Lung microvascular endothelial cell (primary cell): ENCODE measurements at regions not wholly inside any gene's neighbourhood (a gene's known extent, or its start where the extent isn't known, plus 50 kb on each side); places are given as distances from the start of the nearest gene placed in this dataset.
A peak's percentile ranks its signal among the peaks of the same experiment; 100 is the strongest.
"Not testable (repeated sequence)": the region's sequence is repeated elsewhere in the genome, so short reads cannot be mapped to it uniquely, and the experiment has no call there.

Experiments
- DNase-seq, 2 donors: peaks; one replicate each; pipeline versions ENCODE4 v3.0.0 to v3.0.0-alpha.2; 2010; ENCODE audit warnings: low read depth in 2 of 2

DNA sequence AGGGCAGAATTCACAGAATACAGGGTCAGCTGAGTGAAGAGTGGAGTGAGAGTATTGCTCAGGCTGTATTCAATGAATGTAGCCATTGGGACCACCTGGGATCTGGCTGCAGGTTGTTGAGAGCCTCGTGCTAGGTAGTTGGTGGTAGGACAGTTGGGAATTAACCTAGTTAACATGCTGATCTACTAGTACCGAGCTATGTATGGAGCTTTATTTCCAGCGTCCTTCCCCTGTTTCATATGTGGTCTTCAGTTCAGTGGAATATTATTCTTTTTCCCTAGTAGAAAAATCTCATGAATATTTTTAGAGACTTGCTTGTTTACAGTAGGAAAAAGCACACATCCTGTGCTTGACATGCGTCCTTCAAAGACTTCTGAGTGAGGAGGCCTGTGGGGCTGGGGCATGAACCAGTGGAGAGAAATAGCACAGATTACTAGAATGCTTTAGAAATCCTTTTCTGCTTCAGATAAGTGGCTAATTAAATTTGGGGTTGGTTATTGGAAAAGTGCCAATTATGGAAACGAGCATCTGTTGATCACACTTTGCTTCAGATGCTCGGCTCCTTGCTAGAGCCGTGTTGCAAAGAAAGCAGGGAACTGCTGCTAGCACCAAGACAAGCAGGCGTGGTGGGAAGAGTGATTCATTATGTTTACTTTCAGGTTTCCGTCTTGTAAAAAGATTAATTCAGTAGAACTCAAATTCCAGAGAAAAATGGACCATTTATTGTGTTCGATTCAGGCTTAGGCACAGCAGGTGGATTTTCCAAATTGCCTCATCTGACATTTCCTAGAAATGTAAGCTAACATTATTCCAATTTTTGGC lies 53.6 kb downstream of the ARF6 start:
- peak; percentile 20 to 90 for DNase-seq

GRCh38 chr14:49947506-49947905 lies 54.6 kb downstream of the ARF6 start:
- no peak for DNase-seq

- DNase-seq = peak in 1 of 2 donors; percentile 15
These were observed 57.7 kb downstream of the ARF6 start for GRCh38 chr14:49950275-49951228.

GRCh38 chr14:49951229-49951607 lies 58.3 kb downstream of the ARF6 start:
- no peak for DNase-seq

DNA sequence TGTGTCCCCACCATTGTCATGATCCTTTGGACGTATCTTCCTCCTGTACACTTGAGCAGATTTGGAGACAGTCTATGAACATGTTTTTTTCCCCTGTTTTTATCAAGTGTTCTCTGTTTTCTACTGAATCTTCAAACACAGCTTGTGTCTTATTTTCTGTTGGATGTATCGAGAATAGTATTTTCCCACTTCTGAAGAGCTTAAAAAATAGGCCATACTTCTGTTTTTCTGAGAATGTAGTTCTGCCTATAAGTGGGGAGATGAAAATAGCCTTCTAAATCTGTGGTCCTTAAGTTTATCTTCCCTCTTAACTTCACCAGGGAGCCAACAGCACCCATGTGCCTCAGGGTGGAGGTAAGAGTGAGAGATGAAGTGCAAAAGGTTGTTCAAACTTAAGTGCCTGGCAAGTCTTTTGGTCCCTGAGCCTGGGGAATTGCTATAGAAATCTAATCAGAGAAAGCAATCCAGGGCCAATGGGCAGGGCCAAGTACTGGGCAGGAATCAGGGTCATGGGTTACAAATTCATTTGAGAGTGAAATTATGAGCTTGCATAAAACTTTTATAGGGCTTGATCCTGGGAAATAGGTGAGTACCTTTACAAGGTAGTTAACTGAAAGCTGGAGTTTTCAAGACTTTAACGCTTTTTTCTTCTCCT lies 58.9 kb downstream of the ARF6 start:
- no peak for DNase-seq

- DNase-seq = no peak
These were observed 60.3 kb downstream of the ARF6 start for GRCh38 chr14:49953196-49953595.

GRCh38 chr14:49954171-49954631 lies 61.3 kb downstream of the ARF6 start:
- no peak for DNase-seq

DNA sequence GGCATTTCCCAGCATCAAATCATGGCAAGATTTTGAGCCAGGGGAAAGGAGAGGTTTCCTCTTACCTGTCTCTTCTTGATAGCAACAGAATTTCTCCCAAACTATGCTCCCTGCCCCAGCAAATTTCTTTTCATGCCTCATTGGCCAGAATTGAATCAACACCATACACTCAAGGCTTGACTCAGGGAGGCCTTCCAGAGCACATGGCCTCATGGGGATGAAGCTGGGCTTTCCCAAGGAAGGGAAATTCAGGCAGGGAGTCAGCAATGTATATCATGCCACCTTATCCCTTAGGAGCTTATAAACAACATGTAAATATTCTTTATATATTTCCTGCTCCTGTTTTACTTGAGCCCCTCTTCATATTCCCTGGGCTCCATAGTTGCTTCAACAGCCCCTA lies 62.1 kb downstream of the ARF6 start:
- no peak for DNase-seq

DNA sequence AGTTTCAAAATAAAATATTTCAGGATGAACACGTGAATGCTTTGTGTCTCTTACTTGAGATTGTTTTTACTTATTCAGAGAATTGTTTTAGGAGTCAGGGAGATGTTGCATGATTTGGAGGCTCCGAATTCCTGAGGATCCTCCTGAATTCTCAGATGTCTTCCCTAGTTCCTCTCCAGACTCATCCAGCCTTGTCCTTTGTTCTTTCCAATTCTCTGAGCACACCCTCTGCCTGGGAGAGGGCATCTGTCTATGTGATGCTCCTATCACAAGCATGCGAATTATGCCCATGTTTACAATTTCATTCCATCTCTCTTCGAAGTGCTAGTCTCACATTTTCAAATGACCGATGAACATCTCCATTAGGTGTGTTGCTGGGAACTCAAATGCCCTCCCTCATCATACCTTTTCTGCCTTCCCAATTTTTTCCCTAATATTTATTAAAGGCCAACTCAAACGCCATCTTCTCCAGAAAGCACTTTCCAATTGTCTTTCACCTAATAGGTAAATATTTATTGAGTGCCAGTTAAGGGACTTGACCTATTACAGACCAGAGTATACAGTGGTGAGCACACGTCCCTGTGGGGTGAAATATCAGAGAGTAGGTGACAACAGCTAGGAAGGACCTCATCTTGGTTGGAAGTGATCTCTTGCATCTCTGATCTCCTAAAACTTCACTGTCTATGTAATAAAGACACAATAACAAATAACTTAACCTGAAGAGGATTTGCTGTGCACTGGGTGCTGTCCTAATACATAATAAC lies 64.4 kb downstream of the ARF6 start:
- no peak for DNase-seq

DNA sequence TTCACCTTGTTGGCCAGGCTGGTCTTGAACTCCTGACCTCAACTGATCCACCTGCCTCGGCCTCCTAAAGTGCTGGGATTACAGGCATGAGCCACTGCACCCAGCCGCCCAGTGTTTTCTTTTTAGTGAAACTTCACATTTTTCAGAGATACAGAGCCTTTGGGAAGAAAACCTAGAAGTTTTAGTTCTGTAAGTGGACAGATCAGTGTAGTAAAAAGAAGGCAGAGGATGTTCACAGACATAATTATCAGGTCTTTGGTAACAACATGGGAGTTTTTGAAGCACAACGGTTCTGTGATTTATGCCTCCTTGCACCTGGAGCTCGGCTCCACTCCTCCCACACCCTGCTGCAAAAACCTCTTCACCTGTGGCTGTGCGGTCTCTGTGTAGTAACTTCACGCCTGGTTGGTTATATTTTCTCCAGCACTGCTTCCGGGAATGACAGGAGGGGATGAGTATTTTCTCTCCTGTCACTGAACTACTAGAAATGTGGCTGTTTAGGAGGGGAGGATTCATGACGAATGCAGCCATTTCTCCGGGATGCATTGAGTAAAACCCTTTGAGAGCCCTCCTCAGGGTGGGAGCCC lies 67.0 kb downstream of the ARF6 start:
- DNase-seq = no peak

GRCh38 chr14:49960453-49960852 lies 67.6 kb downstream of the ARF6 start:
- DNase-seq = no peak

GRCh38 chr14:49961270-49962222 lies 68.7 kb downstream of the ARF6 start:
- DNase-seq = no peak

- DNase-seq = no peak
These were observed 69.7 kb downstream of the ARF6 start for GRCh38 chr14:49962621-49963020.

- DNase-seq = not testable (repeated sequence)
These were observed 72.3 kb downstream of the ARF6 start for GRCh38 chr14:49965068-49965651.

GRCh38 chr14:49966304-49966809 lies 73.5 kb downstream of the ARF6 start:
- no peak for DNase-seq

DNA sequence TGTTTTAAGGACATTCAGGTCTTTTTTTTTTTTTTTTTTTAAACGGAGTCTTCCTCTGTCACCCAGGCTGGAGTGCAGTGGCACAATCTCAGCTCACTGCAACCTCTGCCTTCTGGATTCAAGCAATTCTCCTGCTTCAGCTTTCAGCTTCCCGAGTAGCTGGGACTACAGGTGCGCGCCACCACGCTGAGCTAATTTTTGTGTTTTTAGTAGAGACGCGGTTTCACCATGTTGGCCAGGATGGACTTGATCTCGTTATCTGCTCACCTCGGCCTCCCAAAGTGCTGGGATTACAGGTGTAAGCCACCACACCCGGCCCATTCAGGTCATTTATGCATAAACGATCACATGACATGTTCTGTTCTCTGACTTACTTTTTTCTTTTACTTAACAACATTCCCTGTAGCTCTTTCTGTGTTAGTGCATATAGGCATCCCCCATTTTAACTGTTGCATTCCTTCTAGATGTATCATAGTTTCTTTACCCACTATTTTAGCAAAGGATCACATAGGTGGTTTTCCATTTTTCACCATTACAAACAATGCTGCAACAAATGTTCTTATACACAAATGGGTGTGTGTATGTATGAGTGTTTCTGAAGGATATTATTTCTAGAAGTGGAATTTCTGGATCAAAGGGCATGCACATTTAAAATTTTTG lies 74.2 kb downstream of the ARF6 start:
- DNase-seq = no peak

- no peak for DNase-seq
These were observed 77.1 kb downstream of the ARF6 start for GRCh38 chr14:49969961-49970360.

- DNase-seq = peak in 1 of 2 donors; percentile 64
These were observed 77.7 kb downstream of the ARF6 start for GRCh38 chr14:49970474-49971147.
